Small intestine (tissue), 7 donors: ENCODE measurements at regions not wholly inside any gene's neighbourhood (a gene's known extent, or its start where the extent isn't known, plus 50 kb on each side); places are given as distances from the start of the nearest gene placed in this dataset.

Experiments
- DNase-seq, 2 donors: peaks; one replicate each; pipeline versions ENCODE4 v3.0.0 to v3.0.0-alpha.2; 2013
- FAIRE-seq: peaks from 2 replicates; lab custom pipeline; 2012; peaks lifted over from hg19 to GRCh38; lab: Jason Lieb, UNC
- H3K27ac ChIP-seq, 3 donors: one replicate each; pipeline ENCODE4 v1.5.1; 2013; ENCODE audit warnings: low read length in 2 of 3, mild to moderate bottlenecking in 2 of 3, control low read depth in 1 of 3, inconsistent platforms in 1 of 3, low read depth in 1 of 3, moderate library complexity in 1 of 3
- H3K27me3 ChIP-seq, 3 donors: one replicate each; pipeline ENCODE4 v1.6.1; 2013; ENCODE audit warnings: low read length in 3 of 3, inconsistent platforms in 1 of 3; ENCODE audit not compliant: control insufficient read depth in 3 of 3, insufficient read depth in 3 of 3
- H3K36me3 ChIP-seq, 3 donors: one replicate each; pipeline ENCODE4 v1.6.1; 2013; ENCODE audit warnings: low read length in 3 of 3, inconsistent platforms in 1 of 3, low read depth in 1 of 3, mild to moderate bottlenecking in 1 of 3, moderate library complexity in 1 of 3; ENCODE audit not compliant: control insufficient read depth in 3 of 3, insufficient read depth in 2 of 3
- H3K4me1 ChIP-seq, 3 donors: one replicate each; pipeline ENCODE4 v1.6.1; 2013; ENCODE audit warnings: low read length in 2 of 3, inconsistent platforms in 1 of 3, low read depth in 1 of 3, mild to moderate bottlenecking in 1 of 3, moderate library complexity in 1 of 3; ENCODE audit not compliant: control insufficient read depth in 3 of 3, insufficient read depth in 2 of 3
- H3K4me3 ChIP-seq, 3 donors: one replicate each; pipeline ENCODE4 v1.5.1; 2013; ENCODE audit warnings: low read length in 3 of 3, control low read depth in 1 of 3, inconsistent platforms in 1 of 3, low read depth in 1 of 3, mild to moderate bottlenecking in 1 of 3, moderate library complexity in 1 of 3
- H3K9me3 ChIP-seq, 2 donors: one replicate each; pipeline ENCODE4 v1.6.1; 2013; ENCODE audit warnings: low read depth in 1 of 2, low read length in 1 of 2; ENCODE audit not compliant: control insufficient read depth in 2 of 2, insufficient read depth in 1 of 2
- WGBS, 3 donors: extraction: QIAGEN DNeasy Blood & Tissue Kit; methylation state at CpG; one replicate each; pipeline ENCODE4 v1.1.7; 2013; 5-methylcytosine and 5-hydroxymethylcytosine counted together
- donor health status: healthy with polysubstance abuse.
- donor health status: control.
- donor health status: control.
- donor health status: Bipolar disorder and iron deficiency.
- donor health status: healthy.

DNA sequence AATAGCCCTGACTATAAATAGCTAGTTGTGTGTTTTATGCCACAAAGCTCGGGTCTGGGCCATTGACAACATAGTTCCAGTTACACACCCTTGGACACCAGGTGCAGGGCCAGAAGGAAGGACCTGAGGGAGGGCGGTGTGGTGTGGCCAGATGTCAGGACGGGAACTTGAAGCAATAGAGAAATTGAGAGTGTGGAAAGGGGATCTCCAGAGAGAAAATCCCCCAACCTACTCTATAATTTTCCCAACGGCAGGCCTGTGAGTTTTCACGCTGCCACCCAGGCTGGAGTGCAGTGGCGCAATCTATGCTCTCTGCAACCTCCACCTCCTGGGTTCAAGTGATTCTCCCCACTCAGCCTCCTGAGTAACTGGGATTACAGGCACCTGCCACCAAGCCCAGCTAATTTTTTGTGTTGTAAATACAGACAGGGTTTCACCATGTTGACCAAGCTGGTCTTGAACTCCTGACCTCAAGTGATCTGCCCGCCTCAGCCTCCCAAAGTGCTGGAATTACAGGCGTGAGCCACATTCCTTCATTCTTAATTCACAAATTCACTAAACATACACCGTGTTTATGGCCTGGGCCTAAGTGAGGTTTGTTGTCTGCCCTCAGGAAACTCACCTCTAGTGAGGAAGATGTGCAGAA lies 70.8 kb upstream of the KLF13 start:
- Histone ChIP-seq H3K9me3 (peaks cover 0 to 2% of the 10 kb centered on the region in 2 donors), H3K4me3 (no peak overlapping the region), H3K27ac (peak overlapping the region in 1 of 3 donors; percentile 68), H3K27me3 (no peaks in the 10 kb centered on the region), H3K4me1 (peaks cover 0 to 10% (median 5%) of the 10 kb centered on the region in 3 donors), H3K36me3 (no peaks in the 10 kb centered on the region)
- DNase-seq (no peak), FAIRE-seq (no peak)
- 69 to 75% (median 73%) methylated on average over 9 of the region's 9 CpGs for WGBS, 3 donors

DNA sequence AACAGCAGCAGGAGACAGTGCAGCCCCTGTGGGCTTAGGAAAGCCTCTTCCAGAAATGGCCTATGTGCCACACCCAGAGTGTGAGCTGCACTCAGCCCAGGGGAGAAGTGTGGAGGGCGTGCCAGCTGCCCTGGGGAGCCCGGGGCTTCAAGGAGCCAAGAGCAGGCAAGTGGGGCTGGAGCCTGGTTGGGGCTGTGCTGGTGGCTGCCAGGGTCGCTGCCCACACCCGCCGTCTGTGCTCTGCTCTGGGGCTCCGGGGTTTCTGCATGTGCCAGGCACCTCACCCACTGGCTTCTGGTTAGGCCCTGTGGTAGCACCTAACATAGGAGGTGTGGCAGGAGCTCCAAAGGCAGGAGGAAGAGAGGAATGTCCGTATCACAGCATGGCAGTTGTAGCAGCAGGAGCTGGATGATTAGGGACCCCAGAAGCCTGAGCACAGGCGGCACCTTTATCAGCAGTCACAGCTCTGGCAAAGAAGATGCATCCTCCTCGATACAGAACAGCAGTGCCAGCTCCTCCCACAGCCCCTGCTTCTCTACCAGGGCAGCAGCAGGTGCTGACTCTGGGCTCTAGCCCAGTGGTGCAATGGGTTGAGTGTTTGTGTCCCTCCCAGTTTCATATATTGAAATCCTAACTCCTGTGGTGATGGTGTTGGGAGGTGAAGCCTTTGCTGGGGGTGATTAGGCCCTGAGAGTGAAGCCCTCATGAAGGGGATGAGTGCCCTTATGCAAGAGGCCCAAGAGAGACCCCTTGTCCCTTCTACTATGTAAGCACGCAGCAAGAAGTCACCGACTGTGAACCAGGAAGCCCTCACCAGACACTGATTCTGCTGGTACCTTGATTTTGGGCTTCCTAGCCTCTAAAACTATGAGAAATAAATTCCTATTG lies 70.0 kb upstream of the KLF13 start:
- H3K27ac ChIP-seq = peak overlapping the region in 1 of 3 donors; percentile 68
- FAIRE-seq (no peak), DNase-seq (no peak)
- no peaks in the 10 kb centered on the region for H3K36me3 ChIP-seq
- WGBS, 3 donors = 65 to 80% (median 74%) methylated on average over 11 of the region's 11 CpGs
- no peak overlapping the region for H3K4me3 ChIP-seq
- H3K27me3 ChIP-seq = no peaks in the 10 kb centered on the region
- H3K4me1 ChIP-seq = peaks cover 0 to 10% (median 5%) of the 10 kb centered on the region in 3 donors
- peaks cover 0 to 2% of the 10 kb centered on the region in 2 donors for H3K9me3 ChIP-seq

DNA sequence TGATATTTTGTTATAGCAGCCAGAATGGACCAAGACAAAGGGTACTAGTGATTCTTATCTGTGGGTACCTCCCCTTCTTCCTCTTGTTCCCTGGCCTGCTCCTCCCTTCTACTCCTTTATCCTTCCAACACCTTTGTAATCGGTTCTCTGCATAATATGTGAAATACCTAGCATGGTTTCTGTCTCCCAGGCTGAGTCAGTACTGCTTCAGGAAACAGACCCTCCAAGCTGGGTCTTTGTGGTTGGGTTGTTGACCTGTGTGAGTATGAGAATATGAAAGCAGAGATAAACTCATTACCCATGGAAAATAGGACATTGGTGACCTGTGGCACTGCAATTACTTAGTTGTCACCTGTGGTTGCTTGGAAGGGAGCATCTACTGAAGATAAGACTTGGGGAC lies 69.3 kb upstream of the KLF13 start:
- Histone ChIP-seq H3K4me3 (no peak overlapping the region), H3K36me3 (no peaks in the 10 kb centered on the region), H3K4me1 (peaks cover 0 to 10% (median 5%) of the 10 kb centered on the region in 3 donors), H3K27me3 (no peaks in the 10 kb centered on the region), H3K27ac (no peak overlapping the region), H3K9me3 (peaks cover 0 to 2% of the 10 kb centered on the region in 2 donors)
- WGBS, 3 donors = 47 to 66% (median 52%) methylated on average over 1 of the region's 1 CpG
- no peak for FAIRE-seq
- no peak for DNase-seq

DNA sequence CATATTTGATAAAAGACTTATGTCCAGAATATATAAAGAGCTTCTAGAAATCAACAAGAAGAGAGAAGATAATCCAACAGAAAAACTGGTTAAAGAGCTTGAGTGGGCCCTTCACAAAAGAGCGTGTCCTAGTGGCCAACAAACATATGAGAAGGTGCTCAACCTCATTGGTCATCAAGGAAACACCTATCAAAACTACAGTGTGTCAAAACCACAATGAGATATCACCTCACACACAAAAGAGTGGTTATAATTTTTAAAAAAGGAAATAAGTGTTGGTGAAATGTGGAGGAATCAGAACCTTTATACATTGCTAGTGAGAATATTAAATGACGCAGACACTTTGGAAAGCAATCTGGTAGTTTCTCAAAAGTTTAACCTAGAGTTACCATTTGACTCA lies 68.4 kb upstream of the KLF13 start:
- Histone ChIP-seq H3K4me3 (no peak overlapping the region), H3K36me3 (no peaks in the 10 kb centered on the region), H3K4me1 (peaks cover 0 to 10% (median 5%) of the 10 kb centered on the region in 3 donors), H3K9me3 (peaks cover 0 to 2% of the 10 kb centered on the region in 2 donors), H3K27ac (no peak overlapping the region), H3K27me3 (no peaks in the 10 kb centered on the region)
- DNase-seq = no peak
- no peak for FAIRE-seq
- 84 to 98% (median 94%) methylated on average over 2 of the region's 2 CpGs for WGBS, 3 donors

DNA sequence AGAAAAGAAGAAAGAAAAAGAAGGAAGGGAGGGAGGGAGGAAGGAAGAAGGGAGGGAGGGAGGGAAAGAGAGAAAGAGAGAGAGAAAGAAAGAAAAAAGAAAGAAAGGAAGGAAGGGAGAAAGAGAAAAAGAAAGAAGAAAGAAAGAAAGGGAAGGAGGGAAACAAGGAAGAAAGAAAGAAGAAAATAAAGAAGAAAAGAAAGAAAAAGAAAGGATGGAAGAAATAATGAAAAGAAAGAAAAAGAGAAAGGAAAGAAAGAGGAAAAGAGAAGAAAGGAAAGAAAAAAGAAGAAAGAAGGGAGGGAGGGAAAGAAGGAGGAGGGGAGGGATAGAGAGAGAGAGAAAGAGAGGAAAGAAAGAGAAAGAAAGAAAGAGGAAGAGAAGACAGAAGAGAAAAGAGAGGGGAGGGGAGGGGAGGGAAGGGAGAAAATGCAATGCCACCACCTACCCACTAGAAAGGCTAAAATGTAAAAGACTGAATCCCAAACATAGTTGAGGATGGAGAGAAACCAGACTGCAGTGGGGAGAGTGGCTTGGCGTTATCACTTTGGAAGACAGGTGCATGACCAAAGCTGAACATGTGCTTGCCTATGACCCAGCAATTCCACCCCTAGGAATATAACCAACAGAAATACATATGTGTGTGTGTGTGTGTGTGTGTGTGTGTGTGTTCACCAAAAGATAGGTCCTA lies 66.9 kb upstream of the KLF13 start:
- H3K4me3 ChIP-seq = no peak overlapping the region
- no peaks in the 10 kb centered on the region for H3K27me3 ChIP-seq
- H3K4me1 ChIP-seq = peaks cover 5 to 17% (median 13%) of the 10 kb centered on the region in 3 donors
- 82 to 93% (median 92%) methylated on average over 1 of the region's 1 CpG for WGBS, 3 donors
- H3K27ac ChIP-seq = no peak overlapping the region
- no peak for DNase-seq
- no peak for FAIRE-seq
- no peaks in the 10 kb centered on the region for H3K36me3 ChIP-seq
- no peaks in the 10 kb centered on the region for H3K9me3 ChIP-seq

DNA sequence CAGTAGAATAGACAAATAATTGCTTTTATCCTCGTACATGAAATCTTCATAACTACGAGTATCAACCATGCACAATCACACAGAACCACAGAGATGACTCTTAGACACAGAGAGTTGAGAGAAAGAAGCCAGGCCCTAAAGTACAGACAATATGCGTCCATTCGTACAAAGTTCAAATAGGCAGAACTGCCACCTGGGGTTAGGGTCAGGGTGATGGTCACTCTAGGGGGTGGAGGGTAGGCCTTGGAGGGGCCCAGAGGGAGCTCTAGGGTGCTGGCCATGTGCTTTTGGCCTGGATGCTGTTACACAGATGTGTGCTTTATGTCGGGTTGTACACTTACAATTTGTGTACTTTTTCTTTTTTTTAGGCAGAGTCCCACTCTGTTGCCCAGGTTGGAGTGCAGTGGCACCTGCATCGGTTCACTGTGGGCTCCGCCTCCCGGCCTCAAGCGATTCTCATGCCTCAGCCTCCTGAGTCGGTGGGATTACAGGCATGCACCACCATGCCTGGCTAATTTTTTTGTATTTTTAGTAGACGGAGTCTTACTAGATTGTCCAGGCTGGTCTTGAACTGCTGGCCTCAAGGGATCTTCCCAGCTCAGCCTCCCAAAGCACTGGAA lies 65.9 kb upstream of the KLF13 start:
- Histone ChIP-seq H3K4me1 (peaks cover 14 to 23% (median 17%) of the 10 kb centered on the region in 3 donors), H3K27ac (no peak overlapping the region), H3K27me3 (no peaks in the 10 kb centered on the region), H3K9me3 (no peaks in the 10 kb centered on the region), H3K36me3 (no peaks in the 10 kb centered on the region), H3K4me3 (no peak overlapping the region)
- 93 to 95% (median 94%) methylated on average over 11 of the region's 11 CpGs for WGBS, 3 donors
- DNase-seq = no peak
- no peak for FAIRE-seq

DNA sequence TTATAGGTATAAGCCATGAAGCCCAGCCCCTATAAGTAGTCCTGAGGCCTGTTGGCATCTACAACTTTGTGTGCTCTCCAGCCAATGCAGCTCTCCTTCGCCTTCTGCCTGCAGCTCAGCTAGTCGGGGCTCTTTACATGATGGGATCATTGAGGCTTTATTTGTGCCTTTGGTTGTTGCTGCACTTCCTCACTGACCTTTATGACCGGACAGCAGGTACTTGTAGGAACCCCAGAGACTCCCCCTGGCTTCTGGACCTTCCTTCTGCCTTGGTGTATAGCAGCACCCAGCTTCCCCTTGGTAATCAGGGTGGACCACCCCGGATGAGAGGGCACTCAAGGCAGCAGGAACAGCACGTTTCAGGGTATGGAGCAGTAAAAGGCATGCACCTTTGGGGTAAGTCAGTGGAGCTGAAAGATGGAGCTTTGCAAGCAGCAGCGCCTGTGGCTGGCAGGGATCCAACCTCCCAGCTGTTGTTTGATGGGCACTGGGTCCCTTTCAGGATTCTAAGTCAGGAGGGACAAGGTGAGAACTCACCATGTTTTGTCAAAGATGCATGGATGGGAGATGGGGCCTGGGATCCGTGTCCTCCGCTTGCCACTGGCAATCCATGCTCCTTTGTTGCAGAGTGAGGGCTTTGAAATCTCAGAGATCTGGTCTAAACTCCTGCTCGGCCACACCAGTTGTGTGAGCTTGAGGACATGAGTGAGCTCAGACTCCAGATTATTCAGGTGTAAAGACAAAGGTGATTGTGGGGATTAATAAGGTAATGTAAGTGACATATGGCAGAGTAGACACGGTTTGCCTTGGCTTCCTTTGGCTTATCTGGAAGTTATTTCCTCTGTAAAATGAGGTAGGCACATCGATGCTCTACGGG lies 65.1 kb upstream of the KLF13 start:
- no peak for DNase-seq
- H3K27ac ChIP-seq = no peak overlapping the region
- WGBS, 3 donors = 83 to 84% (median 83%) methylated on average over 12 of the region's 12 CpGs

More for the DNA sequence above, 65.1 kb upstream of the KLF13 start:
- Histone ChIP-seq H3K27me3 (no peaks in the 10 kb centered on the region), H3K36me3 (no peaks in the 10 kb centered on the region), H3K4me3 (no peak overlapping the region), H3K4me1 (peaks cover 17 to 27% (median 17%) of the 10 kb centered on the region in 3 donors), H3K9me3 (no peaks in the 10 kb centered on the region)
- no peak for FAIRE-seq
